ENCODE measurements at regions not wholly inside any gene's neighbourhood (a gene's known extent, or its start where the extent isn't known, plus 50 kb on each side); places are given as distances from the start of the nearest gene placed in this dataset.
"Not testable (repeated sequence)": the region's sequence is repeated elsewhere in the genome, so short reads cannot be mapped to it uniquely, and the experiment has no call there.

GRCh38 chr1:194357573-194358207 is 1171.3 kb upstream of the B3GALT2 start:
- not testable (repeated sequence) for TF ChIP-seq CTCF (IDR thresholded peaks at IDR 0.05; ENCODE audit: borderline replicate concordance, extremely low read depth, low read length, poor library complexity, severe bottlenecking); EZH2 (IDR thresholded peaks at IDR 0.05; ENCODE audit: borderline replicate concordance, low read depth, low read length, severe bottlenecking)
